ENCODE measurements at regions not wholly inside any gene's neighbourhood (a gene's known extent, or its start where the extent isn't known, plus 50 kb on each side); places are given as distances from the start of the nearest gene placed in this dataset.

DNA sequence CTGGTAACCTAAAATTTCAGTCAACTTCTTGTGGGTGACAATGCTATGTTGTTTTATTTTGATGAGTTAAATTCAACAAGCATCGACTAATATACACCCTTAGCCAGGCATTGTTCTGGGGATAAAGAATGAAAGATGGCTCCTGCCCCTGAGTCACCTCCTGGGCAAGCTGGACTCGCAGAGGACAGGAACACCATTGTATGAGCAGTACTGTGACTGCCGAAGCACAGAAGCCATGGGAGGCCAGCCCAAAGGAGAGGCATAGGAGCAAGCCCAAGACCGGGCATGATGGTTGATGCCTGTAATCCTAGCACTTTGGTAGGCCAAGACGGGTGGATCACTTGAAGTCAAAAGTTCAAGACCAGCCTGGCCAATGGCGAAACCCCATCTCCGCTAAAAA, 555.2 kb downstream of the OMA1 start:
- TF ChIP-seq, protein P1, sequence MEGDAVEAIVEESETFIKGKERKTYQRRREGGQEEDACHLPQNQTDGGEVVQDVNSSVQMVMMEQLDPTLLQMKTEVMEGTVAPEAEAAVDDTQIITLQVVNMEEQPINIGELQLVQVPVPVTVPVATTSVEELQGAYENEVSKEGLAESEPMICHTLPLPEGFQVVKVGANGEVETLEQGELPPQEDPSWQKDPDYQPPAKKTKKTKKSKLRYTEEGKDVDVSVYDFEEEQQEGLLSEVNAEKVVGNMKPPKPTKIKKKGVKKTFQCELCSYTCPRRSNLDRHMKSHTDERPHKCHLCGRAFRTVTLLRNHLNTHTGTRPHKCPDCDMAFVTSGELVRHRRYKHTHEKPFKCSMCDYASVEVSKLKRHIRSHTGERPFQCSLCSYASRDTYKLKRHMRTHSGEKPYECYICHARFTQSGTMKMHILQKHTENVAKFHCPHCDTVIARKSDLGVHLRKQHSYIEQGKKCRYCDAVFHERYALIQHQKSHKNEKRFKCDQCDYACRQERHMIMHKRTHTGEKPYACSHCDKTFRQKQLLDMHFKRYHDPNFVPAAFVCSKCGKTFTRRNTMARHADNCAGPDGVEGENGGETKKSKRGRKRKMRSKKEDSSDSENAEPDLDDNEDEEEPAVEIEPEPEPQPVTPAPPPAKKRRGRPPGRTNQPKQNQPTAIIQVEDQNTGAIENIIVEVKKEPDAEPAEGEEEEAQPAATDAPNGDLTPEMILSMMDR (IDR thresholded peaks at IDR 0.05): no peak
- TF ChIP-seq EZH2 (IDR thresholded peaks at IDR 0.05; ENCODE audit: borderline replicate concordance, insufficient read depth, low read depth, low read length, poor library complexity, severe bottlenecking): no peak
